ENCODE measurements at regions not wholly inside any gene's neighbourhood (a gene's known extent, or its start where the extent isn't known, plus 50 kb on each side); places are given as distances from the start of the nearest gene placed in this dataset.

DNA sequence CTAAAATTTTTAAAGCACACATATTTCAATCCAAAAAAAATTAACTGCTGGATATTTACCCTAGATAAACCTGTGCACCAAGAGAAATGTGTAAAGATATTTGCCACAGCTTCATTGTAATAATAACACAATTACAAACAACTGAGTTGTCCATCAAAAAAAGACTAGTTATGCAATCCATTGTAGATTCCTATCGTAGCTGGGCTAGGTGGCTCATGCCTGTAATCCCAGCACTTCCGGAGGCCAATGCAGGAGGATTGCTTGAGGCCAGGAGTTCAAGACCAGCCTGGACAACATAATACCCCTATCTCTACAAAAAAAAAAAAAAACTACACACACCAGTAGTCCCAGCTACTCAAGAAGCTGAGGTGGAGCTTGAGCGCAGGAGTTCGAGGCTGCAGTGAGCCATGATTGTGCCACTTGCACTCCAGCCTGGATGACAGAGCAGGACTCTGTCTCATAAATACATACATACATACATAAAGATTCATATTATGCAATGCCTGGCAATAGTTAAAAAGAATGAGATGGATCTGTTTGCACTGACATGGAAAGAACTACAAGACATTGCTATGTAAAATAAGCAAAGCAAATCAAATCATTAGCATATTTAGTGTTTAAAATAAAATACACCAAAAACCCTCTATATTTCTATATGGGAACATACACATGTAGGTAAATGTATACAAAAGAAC lies 56.5 kb upstream of the CCDC28A start:
- DNase-seq = no peak

DNA sequence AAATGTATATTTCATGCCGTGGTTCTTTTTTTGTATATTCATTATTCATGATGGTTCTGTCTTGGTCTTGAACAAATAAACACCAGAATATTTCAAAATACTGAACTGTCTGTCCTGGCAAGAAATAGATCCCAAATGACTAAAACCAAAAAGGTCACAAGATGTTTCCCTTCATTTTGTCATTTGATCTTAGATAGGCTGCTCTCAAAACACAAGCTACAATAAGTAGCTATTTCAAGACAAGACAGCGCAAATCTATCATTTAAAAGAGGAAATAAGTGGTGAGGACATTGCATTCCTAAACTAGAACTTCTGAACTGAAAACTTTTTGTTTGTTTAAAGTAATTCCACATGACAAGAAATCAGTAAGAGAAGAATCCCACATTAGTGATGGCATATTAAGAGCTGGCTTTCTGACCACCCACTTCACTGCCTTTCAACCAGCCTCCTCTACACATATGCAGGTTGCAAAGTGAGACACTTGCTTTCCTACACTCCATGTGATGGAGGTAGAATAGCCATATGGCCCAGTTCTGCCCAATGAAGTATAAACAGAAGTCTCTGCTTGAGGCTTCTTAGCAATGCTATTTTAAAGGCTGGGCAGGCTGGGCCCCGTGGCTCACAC lies 54.4 kb upstream of the CCDC28A start:
- DNase-seq = no peak

DNA sequence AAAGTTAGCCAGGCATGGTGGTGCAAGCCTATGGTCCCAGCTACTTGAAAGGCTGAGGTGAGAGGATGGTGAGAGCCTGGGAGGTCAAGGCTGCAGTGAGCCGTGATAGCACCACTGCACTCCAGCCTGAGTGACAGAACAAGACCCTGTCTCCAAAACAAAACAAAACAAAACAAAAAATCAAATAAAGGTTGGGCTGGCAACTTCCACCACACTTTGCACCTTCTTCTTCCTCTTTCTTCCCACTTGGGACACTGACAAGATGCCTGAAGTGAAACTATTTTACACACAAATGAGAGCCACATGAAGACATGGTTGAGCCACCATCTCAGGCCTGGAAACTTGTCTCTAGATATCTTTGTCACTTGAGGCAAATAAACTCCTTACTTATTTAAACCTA lies 53.8 kb upstream of the CCDC28A start:
- DNase-seq = no peak

DNA sequence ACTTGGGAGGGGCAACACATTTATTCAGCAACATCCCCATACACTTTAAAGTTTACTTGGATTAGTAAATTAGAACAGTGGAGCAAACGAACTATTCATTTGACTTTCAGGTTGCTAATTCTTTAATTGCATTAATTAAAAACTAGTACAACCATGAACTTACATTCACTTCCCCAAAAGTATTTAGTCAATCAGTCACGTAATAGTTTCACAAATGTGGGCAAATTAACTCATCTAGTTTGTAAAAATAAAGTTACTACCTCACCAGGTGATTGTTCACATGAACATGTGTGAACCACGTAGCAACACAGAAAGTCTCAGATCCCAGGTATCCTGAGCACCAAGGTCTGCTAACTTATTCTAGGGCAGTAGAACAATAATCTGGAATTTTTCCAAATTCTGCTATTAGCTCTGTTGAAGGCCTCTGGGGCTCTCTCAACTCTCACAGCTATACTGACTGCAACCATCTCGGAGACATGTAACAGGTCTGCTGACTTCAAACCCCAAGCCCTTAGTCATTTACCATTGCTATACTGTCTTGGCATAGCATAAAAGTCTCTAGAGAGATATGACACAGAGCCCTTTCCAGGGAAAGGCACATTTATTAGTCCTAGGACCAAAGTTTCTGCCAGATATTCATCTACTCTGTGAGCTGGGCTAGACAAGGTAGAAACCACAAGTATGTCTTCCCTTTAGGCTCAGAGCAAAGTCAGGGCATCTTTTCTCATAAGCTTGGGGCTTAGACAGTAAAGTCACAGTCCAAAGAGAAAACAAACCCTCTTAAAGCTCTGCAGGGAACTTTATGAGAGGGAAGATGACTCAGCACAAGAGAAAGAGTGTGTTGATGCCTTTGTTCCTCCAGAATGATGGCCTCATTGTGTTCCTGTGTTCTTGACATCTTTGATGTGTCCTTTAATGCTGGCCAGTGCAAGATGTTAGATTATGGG lies 50.9 kb upstream of the CCDC28A start:
- DNase-seq = no peak
